Right lobe of liver (tissue), 4 donors: ENCODE measurements at regions not wholly inside any gene's neighbourhood (a gene's known extent, or its start where the extent isn't known, plus 50 kb on each side); places are given as distances from the start of the nearest gene placed in this dataset.

Experiments used
- CTCF ChIP-seq, 4 donors: fragments of 200-600 bp in 3 of 4; fragments of 450-650 bp in 1 of 4; IDR thresholded peaks; one replicate each; pipeline versions ENCODE4 v1.5.1 to v1.8.0; 2016 to 2022; ENCODE audit warnings: antibody characterized with exemption in 4 of 4, mild to moderate bottlenecking in 2 of 4
- POLR2A ChIP-seq: fragments of 450-650 bp; IDR thresholded peaks from one replicate; pipeline ENCODE4 v1.6.1; 2017; ENCODE audit warnings: antibody characterized with exemption, mild to moderate bottlenecking
- donor health status: DM: no; HTN: no; CAD: no.
- donor health status: DM: no; HTN: no; CAD: no.
- donor health status: DM: no; HTN: yes; CAD: no.

GRCh38 chr3:8296461-8296860 lies 205.2 kb upstream of the LMCD1 start:
- TF ChIP-seq POLR2A, result no peak
- no peak for TF ChIP-seq CTCF (IDR thresholded peaks at IDR 0.05)
